Coronary artery (tissue), 2 donors: ENCODE measurements at regions not wholly inside any gene's neighbourhood (a gene's known extent, or its start where the extent isn't known, plus 50 kb on each side); places are given as distances from the start of the nearest gene placed in this dataset.

Experiments used
- DNase-seq: peaks from one replicate; pipeline ENCODE4 v3.0.0-alpha.2; 2017; ENCODE audit warnings: low spot score
- H3K27ac ChIP-seq, 2 donors: fragments of 200-600 bp; sonication (generic); one replicate each; pipeline ENCODE4 v1.5.1; 2016 to 2019
- H3K4me3 ChIP-seq: fragments of 200-600 bp; sonication (generic); 2 replicates; pipeline ENCODE4 v1.5.1; 2016; ENCODE audit warnings: mild to moderate bottlenecking, moderate library complexity
- TF ChIP-seq, protein P1 (sequence below): fragments of 200-600 bp; sonication (generic); IDR thresholded peaks from one replicate; pipeline ENCODE4 v1.5.1; 2019; ENCODE audit warnings: antibody characterized with exemption

DNA sequence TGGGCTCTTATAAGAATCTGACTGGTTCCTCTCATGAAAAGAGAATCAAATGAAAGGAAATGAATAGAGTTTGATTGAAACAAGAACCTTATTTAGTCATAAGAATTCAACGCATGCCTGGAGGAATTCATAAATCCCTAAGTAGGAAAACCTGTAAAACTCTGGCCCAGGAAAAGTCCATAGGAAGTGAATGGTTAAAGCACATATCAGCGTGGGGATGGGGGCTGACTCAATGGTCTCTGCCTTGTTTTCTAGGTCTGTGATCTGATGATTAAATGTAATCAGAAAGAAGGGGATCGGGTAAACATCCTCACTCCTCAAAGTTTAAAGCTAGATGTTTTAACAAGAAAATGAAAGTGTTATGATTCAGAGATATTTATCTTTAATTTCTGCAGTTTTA is 759.4 kb upstream of the C9orf72 start:
- TF ChIP-seq, protein P1, sequence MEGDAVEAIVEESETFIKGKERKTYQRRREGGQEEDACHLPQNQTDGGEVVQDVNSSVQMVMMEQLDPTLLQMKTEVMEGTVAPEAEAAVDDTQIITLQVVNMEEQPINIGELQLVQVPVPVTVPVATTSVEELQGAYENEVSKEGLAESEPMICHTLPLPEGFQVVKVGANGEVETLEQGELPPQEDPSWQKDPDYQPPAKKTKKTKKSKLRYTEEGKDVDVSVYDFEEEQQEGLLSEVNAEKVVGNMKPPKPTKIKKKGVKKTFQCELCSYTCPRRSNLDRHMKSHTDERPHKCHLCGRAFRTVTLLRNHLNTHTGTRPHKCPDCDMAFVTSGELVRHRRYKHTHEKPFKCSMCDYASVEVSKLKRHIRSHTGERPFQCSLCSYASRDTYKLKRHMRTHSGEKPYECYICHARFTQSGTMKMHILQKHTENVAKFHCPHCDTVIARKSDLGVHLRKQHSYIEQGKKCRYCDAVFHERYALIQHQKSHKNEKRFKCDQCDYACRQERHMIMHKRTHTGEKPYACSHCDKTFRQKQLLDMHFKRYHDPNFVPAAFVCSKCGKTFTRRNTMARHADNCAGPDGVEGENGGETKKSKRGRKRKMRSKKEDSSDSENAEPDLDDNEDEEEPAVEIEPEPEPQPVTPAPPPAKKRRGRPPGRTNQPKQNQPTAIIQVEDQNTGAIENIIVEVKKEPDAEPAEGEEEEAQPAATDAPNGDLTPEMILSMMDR = no peak
- H3K4me3 ChIP-seq = no peak overlapping the region

DNA sequence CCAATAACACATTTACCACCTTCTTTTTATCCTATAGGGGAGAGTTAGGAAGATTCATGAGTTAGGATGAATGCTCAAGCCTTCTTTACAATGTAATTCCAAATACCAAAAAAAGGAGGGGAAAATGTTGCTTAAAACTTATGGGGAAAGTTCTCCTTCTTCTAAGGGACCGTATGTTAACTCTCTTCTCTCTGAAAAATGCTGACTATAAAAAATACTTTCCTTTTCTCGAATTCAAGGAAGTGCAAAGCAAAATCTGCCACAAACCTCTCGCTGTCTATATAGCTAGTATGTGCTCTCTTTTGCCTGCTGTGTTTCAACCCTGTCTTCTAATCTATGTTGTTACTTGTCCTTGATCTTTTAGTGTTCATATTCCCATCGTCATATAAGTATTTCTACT is 768.6 kb upstream of the C9orf72 start:
- no peak overlapping the region for H3K4me3 ChIP-seq
- DNase-seq = no peak
- no peak overlapping the region for H3K27ac ChIP-seq
- TF ChIP-seq, protein P1 = no peak

More for the DNA sequence above, 759.4 kb upstream of the C9orf72 start:
- no peak overlapping the region for H3K27ac ChIP-seq
- no peak for DNase-seq

DNA sequence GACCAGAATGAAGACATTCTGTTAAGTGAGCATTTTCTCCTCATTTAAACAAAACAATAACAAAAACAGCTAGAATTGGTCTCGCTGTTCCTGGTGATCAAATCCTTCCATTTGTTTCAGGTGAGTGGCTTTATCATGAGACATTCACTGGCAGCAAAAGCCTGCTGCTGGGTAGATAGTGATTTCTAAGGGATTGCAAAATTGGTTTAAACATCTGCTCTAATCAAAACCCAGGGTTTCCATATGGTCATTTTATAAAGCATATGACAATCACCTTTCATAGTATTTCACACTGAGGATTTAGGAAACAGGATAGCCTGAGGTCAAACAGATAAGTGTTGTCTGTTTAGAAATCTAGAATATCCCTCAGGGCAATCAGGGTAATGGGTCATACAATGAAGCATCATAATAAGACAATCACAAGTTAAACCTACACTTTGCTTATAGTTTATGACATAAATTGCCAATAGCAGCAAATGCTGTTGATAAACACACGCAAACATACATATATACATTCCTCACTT is 769.6 kb upstream of the C9orf72 start:
- H3K4me3 ChIP-seq = no peak overlapping the region
- H3K27ac ChIP-seq = no peak overlapping the region
- TF ChIP-seq, protein P1 = no peak
- DNase-seq = no peak

DNA sequence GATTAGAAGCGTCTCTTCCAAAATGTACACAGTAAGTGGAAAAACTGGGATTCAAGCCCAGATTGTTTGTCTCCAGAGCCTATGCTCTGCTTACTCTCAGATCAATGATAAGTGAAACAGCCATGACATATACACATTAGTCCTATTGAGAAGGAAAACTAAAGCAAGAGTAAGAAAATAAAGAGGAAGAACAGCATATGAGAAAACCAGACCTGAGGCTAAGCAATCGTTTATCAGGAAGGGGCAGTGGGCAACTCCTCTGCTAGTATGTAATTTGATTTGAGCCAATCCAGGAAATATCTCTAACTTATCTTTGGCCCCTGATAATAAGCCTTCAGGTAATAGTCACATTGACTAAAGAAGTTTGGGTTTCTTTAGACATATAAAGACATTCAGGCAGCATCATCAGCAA is 789.9 kb upstream of the C9orf72 start:
- H3K4me3 ChIP-seq = no peak overlapping the region
- H3K27ac ChIP-seq = no peak overlapping the region
- no peak for DNase-seq
- TF ChIP-seq, protein P1 = no peak

DNA sequence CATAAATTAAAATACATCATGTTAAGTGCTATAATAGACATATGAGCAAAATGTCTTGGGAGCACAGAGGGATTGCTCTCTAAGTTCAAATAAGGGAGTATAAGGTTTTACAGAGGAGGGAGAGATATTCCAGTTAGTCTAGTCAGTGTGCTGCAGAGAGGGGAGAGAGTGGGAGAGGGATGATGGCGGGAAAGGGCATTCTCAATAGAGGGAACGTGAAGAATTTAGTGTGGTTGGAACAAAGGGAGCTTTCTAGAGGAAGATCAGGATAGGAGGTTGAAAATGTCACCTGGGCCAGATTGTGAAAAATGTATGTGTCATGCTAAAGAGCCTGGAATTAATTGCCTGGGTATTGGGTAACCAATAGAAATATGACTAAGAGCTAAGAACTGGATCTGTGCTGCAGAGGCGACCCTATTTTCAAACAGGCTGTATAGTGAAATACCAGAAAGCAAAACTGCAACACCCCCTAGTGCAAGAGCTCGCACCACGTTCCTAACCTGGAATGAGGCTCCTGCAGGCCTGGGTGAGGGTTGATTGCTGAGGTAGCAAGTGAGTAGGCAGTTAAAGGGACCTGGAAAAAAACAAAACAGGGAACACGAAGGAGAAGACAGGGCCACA is 791.8 kb upstream of the C9orf72 start:
- no peak overlapping the region for H3K4me3 ChIP-seq
- no peak overlapping the region for H3K27ac ChIP-seq
- TF ChIP-seq, protein P1 = no peak
- no peak for DNase-seq

DNA sequence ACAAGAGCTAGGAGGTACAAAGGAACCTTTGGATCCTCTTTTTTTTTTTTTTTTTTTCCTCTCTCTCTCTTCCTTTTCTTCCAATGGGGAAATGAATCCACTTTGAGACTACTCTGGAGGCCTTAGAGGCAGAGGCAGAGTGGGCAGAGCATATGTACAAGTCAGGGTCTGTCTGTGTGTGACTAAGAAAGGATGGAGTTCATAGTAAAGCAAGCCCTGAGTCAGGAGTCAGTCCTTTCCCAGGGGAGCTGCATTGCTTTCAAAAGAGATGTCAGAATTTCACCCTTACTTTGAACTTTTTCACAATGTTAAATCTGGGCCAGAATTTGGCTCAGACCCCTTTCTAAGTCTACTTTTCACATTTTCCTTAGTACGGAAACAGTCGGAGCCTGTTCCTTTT is 792.4 kb upstream of the C9orf72 start:
- TF ChIP-seq, protein P1 = no peak
- H3K4me3 ChIP-seq = no peak overlapping the region
- no peak overlapping the region for H3K27ac ChIP-seq
- no peak for DNase-seq

DNA sequence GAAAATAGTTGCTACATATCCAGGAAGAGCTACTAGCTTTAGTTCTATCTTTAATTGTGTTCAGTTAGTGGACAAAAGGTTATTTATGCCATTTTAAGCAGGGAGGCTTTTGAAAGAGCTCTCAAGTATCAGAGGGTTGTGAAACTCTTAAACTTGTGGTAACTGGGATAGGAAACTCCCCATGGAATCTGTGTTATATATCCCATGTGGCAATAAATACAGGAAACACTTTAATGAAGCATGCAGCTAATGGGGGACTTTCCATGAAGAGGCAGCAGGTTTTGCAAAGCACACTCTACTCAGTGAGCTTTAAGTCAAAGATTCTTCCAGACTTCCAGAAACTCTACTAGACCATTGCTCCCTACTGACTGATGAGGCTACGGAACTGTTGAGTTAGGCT is 805.0 kb upstream of the C9orf72 start:
- Histone ChIP-seq H3K27ac (no peak overlapping the region), H3K4me3 (no peak overlapping the region)
- TF ChIP-seq, protein P1 = no peak
- no peak for DNase-seq
